SKM-1 treated with dmso at 0.1 percent for 144 hours (cell line): ENCODE measurements at regions not wholly inside any gene's neighbourhood (a gene's known extent, or its start where the extent isn't known, plus 50 kb on each side); places are given as distances from the start of the nearest gene placed in this dataset.
"Not testable (repeated sequence)": the region's sequence is repeated elsewhere in the genome, so short reads cannot be mapped to it uniquely, and the experiment has no call there.

Experiments
- DNase-seq: peaks from one replicate; lab custom pipeline; 2025; ENCODE audit not compliant: unreplicated experiment; lab: John Stamatoyannopoulos, UW

GRCh38 chr2:62334440-62335058 is 138.6 kb downstream of the B3GNT2 start:
- no peak for DNase-seq

- DNase-seq, result no peak
Observed at GRCh38 chr2:62334009-62334408, 138.1 kb downstream of the B3GNT2 start.

GRCh38 chr2:62330959-62331358 is 135.0 kb downstream of the B3GNT2 start:
- no peak for DNase-seq

- no peak for DNase-seq
Observed at GRCh38 chr2:62329797-62330196, 133.9 kb downstream of the B3GNT2 start.

- no peak for DNase-seq
Observed at GRCh38 chr2:62326735-62327134, 130.8 kb downstream of the B3GNT2 start.

- DNase-seq, result peak; percentile 34
Observed at GRCh38 chr2:62325398-62325797, 129.5 kb downstream of the B3GNT2 start.

GRCh38 chr2:62321380-62322289 is 125.7 kb downstream of the B3GNT2 start:
- no peak for DNase-seq

- no peak for DNase-seq
Observed at GRCh38 chr2:62320657-62321357, 124.9 kb downstream of the B3GNT2 start.

- DNase-seq, result not testable (repeated sequence)
Observed at GRCh38 chr2:62320137-62320536, 124.2 kb downstream of the B3GNT2 start.

- DNase-seq, result no peak
Observed at GRCh38 chr2:62319070-62319469, 123.2 kb downstream of the B3GNT2 start.

GRCh38 chr2:62315476-62315875 is 119.6 kb downstream of the B3GNT2 start:
- DNase-seq, result no peak

- no peak for DNase-seq
Observed at GRCh38 chr2:62314291-62314690, 118.4 kb downstream of the B3GNT2 start.

GRCh38 chr2:62313449-62314227 is 117.7 kb downstream of the B3GNT2 start:
- DNase-seq, result no peak

- no peak for DNase-seq
Observed at GRCh38 chr2:62309465-62310091, 113.7 kb downstream of the B3GNT2 start.

- no peak for DNase-seq
Observed at GRCh38 chr2:62309081-62309464, 113.2 kb downstream of the B3GNT2 start.

- DNase-seq, result no peak
Observed at GRCh38 chr2:62307469-62308389, 111.8 kb downstream of the B3GNT2 start.

GRCh38 chr2:62306751-62307468 is 111.0 kb downstream of the B3GNT2 start:
- DNase-seq, result peak; percentile 9

- no peak for DNase-seq
Observed at GRCh38 chr2:62305421-62306176, 109.7 kb downstream of the B3GNT2 start.
